HepG2 (cell line): ENCODE measurements at regions not wholly inside any gene's neighbourhood (a gene's known extent, or its start where the extent isn't known, plus 50 kb on each side); places are given as distances from the start of the nearest gene placed in this dataset.

Experiments
- ATAC-seq: fragments of 200-7000 bp; cut with Tn5 transposase; 3 replicates; pipeline ENCODE4 v1.9.1; 2020; ENCODE audit warnings: mild to moderate bottlenecking, moderate library complexity
- BruUV-seq: library from RNA; stranded (reverse); fragments of 400-500 nt; replicated peaks from 2 replicates; lab custom pipeline; 2021; lab: Mats Ljungman, UMichigan
- CTCF ChIA-PET: fragments of 300-600 bp; formaldehyde crosslinking; extraction: SDS; loops from one replicate; lab custom pipeline; 2021; ENCODE audit warnings: low total read pairs, inconsistent platforms, low intra/inter-chr PET ratio; lab: Yijun Ruan, JAX
- POLR2A ChIA-PET: fragments of 350-600 bp; sonication (Branson Sonifier 250); formaldehyde crosslinking; loops from one replicate; lab custom pipeline; 2020; ENCODE audit warnings: antibody characterized with exemption, inconsistent platforms; lab: Yijun Ruan, JAX
- DNase-seq: peaks from one replicate; pipeline ENCODE4 v3.0.0-alpha.2; 2015; ENCODE audit warnings: low spot score
- FAIRE-seq: peaks from 3 replicates; lab custom pipeline; 2011; peaks lifted over from hg19 to GRCh38; lab: Jason Lieb, UNC
- H2AFZ ChIP-seq: one replicate; pipeline ENCODE4 v1.6.1; 2011; ENCODE audit warnings: low read length, inconsistent platforms
- H3K27ac ChIP-seq: fragments of 300-600 bp; 3 replicates; pipeline ENCODE4 v1.8.0; 2011; ENCODE audit warnings: mixed run types, mild to moderate bottlenecking, mixed read lengths, low read length, inconsistent platforms; ENCODE audit not compliant: insufficient read depth; ENCODE audit errors: extremely low read length
- H3K27me3 ChIP-seq, 2 experiments: fragments of 200-600 bp in 1 of 2; 2 replicates in 1 of 2; 3 replicates in 1 of 2; pipeline versions ENCODE4 v1.6.0 to v1.8.0; 2011; ENCODE audit warnings: low read length in 2 of 2, mild to moderate bottlenecking in 2 of 2, moderate library complexity in 2 of 2, inconsistent platforms in 1 of 2; ENCODE audit not compliant: insufficient read depth in 2 of 2, control insufficient read depth in 1 of 2
- H3K36me3 ChIP-seq, 2 experiments: fragments of 200-600 bp in 1 of 2; replicated peaks in 1 of 2; 2 replicates in 1 of 2; 3 replicates in 1 of 2; pipeline versions ENCODE4 v1.5.1 to v1.8.0; 2011; ENCODE audit warnings: low read length in 2 of 2, inconsistent platforms in 1 of 2; ENCODE audit not compliant: insufficient read depth in 2 of 2, control insufficient read depth in 1 of 2
- H3K4me1 ChIP-seq: 2 replicates; pipeline ENCODE4 v1.5.1; 2012; ENCODE audit warnings: low read length, inconsistent platforms; ENCODE audit not compliant: insufficient read depth
- H3K4me2 ChIP-seq: 2 replicates; pipeline ENCODE4 v1.6.0; 2011; ENCODE audit warnings: low read depth, low read length, inconsistent platforms
- H3K4me3 ChIP-seq, 3 experiments: fragments of 200-600 bp in 1 of 3; sonication (generic), shearing (Covaris generic) in 1 of 3; replicated peaks in 1 of 3; 2 replicates each; pipeline ENCODE4 v1.5.1; 2011 to 2016; ENCODE audit warnings: low read length in 3 of 3, inconsistent platforms in 2 of 3, low read depth in 2 of 3, mild to moderate bottlenecking in 2 of 3, control low read depth in 1 of 3, mixed read lengths in 1 of 3; ENCODE audit not compliant: insufficient read depth in 1 of 3
- H3K79me2 ChIP-seq: one replicate; pipeline ENCODE4 v1.6.1; 2011; ENCODE audit warnings: low read length, inconsistent platforms; ENCODE audit not compliant: insufficient read depth
- H3K9ac ChIP-seq: 2 replicates; pipeline ENCODE4 v1.6.0; 2011; ENCODE audit warnings: mild to moderate bottlenecking, low read depth, low read length, inconsistent platforms; ENCODE audit not compliant: insufficient read depth
- H3K9me3 ChIP-seq: 2 replicates; pipeline ENCODE4 v1.5.1; 2012; ENCODE audit warnings: mild to moderate bottlenecking, low read length
- H4K20me1 ChIP-seq: 2 replicates; pipeline ENCODE4 v1.6.0; 2011; ENCODE audit warnings: inconsistent platforms, mild to moderate bottlenecking, low read length, moderate library complexity; ENCODE audit not compliant: insufficient read depth
- CC2D1A ChIP-seq: sonication (generic); formaldehyde crosslinking; IDR thresholded peaks from 2 replicates; pipeline ENCODE4 v1.8.1; 2023; ENCODE audit warnings: mild to moderate bottlenecking, missing genetic modification reagents
- ELF1 ChIP-seq: sonication (generic); formaldehyde crosslinking; IDR thresholded peaks from 2 replicates; pipeline ENCODE4 v1.4.0; 2020; ENCODE audit warnings: missing genetic modification reagents
- HDAC2 ChIP-seq: sonication (generic); formaldehyde crosslinking; IDR thresholded peaks from 2 replicates; pipeline ENCODE4 v1.4.0; 2020; ENCODE audit warnings: missing genetic modification reagents
- JDP2 ChIP-seq: sonication (generic); formaldehyde crosslinking; IDR thresholded peaks from 2 replicates; pipeline ENCODE4 v1.8.1; 2022; ENCODE audit warnings: missing genetic modification reagents, borderline replicate concordance
- NR1H2 ChIP-seq: sonication (generic); formaldehyde crosslinking; IDR thresholded peaks from 2 replicates; pipeline ENCODE4 v1.8.1; 2022; ENCODE audit warnings: low read depth, missing genetic modification reagents, borderline replicate concordance
- REPIN1 ChIP-seq: sonication (generic); formaldehyde crosslinking; IDR thresholded peaks from 2 replicates; pipeline ENCODE4 v1.8.0; 2022; ENCODE audit warnings: missing genetic modification reagents, low read depth, mild to moderate bottlenecking, borderline replicate concordance
- REXO4 ChIP-seq: sonication (generic); formaldehyde crosslinking; IDR thresholded peaks from 2 replicates; pipeline ENCODE4 v1.8.0; 2022; ENCODE audit warnings: missing genetic modification reagents, mild to moderate bottlenecking, borderline replicate concordance
- SMYD3 ChIP-seq: sonication (generic); formaldehyde crosslinking; IDR thresholded peaks from 2 replicates; pipeline ENCODE4 v1.8.1; 2023; ENCODE audit warnings: mild to moderate bottlenecking, missing genetic modification reagents
- TCF12 ChIP-seq, 2 experiments: fragments of 450-650 bp in 1 of 2; sonication (generic) in 1 of 2; formaldehyde crosslinking in 1 of 2; IDR thresholded peaks; 2 replicates each; pipeline versions ENCODE4 v1.6.1 to v1.8.0; 2017 to 2022; ENCODE audit warnings: antibody characterized with exemption in 1 of 2, mild to moderate bottlenecking in 1 of 2, missing genetic modification reagents in 1 of 2, moderate library complexity in 1 of 2
- ZNF10 ChIP-seq: sonication (generic); formaldehyde crosslinking; IDR thresholded peaks from 2 replicates; pipeline ENCODE4 v1.4.0; 2020; ENCODE audit warnings: mild to moderate bottlenecking, low read depth, missing genetic modification reagents, borderline replicate concordance
- ZNF451 ChIP-seq: sonication (generic); formaldehyde crosslinking; IDR thresholded peaks from 2 replicates; pipeline ENCODE4 v1.5.0; 2020; ENCODE audit warnings: mild to moderate bottlenecking, missing genetic modification reagents
- ZNF841 ChIP-seq: sonication (generic); formaldehyde crosslinking; IDR thresholded peaks from 2 replicates; pipeline ENCODE4 v1.8.1; 2023; ENCODE audit warnings: missing genetic modification reagents, borderline replicate concordance
- WGBS: methylation state at CpG from one replicate; pipeline ENCODE4 v1.1.6; 2017; ENCODE audit warnings: low lambda C conversion rate; 5-methylcytosine and 5-hydroxymethylcytosine counted together
- in situ Hi-C: cut with HindIII; loops from 2 replicates; pipeline ENCODE4 v1.10.0; 2017; ENCODE audit warnings: low pct_unique_long_range_greater_than_20kb; ENCODE audit not compliant: extremely low pct_ligation_motif_present
- intact Hi-C: fragments of 100-400 bp; cut with micrococcal nuclease; formaldehyde crosslinking; loops from one replicate; pipeline ENCODE4 v1.10.0; 2022; ENCODE audit not compliant: unreplicated experiment
- TF ChIP-seq, protein P1 (sequence below): sonication (generic); formaldehyde crosslinking; IDR thresholded peaks from 2 replicates; pipeline ENCODE4 v1.4.0; 2020; ENCODE audit warnings: missing genetic modification reagents, low read depth, mild to moderate bottlenecking, borderline replicate concordance
- TF ChIP-seq, protein P2 (sequence below): sonication (generic); formaldehyde crosslinking; IDR thresholded peaks from 2 replicates; pipeline ENCODE4 v1.4.0; 2020; ENCODE audit warnings: missing genetic modification reagents, borderline replicate concordance
- TF ChIP-seq, protein P3 (sequence below): sonication (generic); formaldehyde crosslinking; conservative IDR thresholded peaks from 2 replicates; pipeline ENCODE4 v1.4.0; 2020; ENCODE audit warnings: missing genetic modification reagents
- TF ChIP-seq, protein P4 (sequence below): sonication (generic); formaldehyde crosslinking; IDR thresholded peaks from 2 replicates; pipeline ENCODE4 v1.8.1; 2023; ENCODE audit warnings: missing genetic modification reagents, mild to moderate bottlenecking, borderline replicate concordance
- TF ChIP-seq, protein P5 (sequence below): conservative IDR thresholded peaks from 2 replicates; pipeline ENCODE4 v1.6.1; 2018; ENCODE audit warnings: missing genetic modification reagents

DNA sequence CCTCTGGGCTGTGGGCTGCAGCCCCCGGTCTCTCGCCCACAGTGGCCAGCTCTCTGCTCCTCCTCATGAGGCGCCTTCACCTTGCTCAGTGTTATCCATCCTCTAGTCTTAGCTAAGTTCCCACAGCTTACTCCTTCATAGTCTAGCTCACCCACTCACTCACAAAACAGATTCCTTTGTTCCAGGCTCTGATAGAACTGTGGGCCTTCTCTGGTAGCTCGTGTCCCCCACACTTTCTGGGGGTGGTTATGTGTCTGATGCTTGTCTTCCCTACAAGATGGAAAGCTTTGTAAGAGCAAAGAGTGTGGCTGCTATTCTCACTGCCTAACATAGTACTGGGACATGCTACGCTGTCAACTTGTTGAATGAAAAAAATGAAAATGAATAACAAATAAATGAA lies 135.8 kb downstream of the EN1 start:
- Histone ChIP-seq H3K9me3 (no peaks in the 10 kb centered on the region), H3K4me1 (no peaks in the 10 kb centered on the region), H3K9ac (no peak overlapping the region), H3K4me3 (no peak overlapping the region), H3K4me2 (no peak overlapping the region), H4K20me1 (no peaks in the 10 kb centered on the region), H3K27me3 (no peaks in the 10 kb centered on the region), H2AFZ (no peak overlapping the region), H3K27ac (no peak overlapping the region), H3K36me3 (no peaks in the 10 kb centered on the region), H3K79me2 (no peaks in the 10 kb centered on the region)
- ATAC-seq (no peak), DNase-seq (no peak), FAIRE-seq (no peak)
- ChIA-PET POLR2A (no interaction called here), CTCF (no interaction called here)
- 22% methylated on average over 5 of the region's 5 CpGs for WGBS
- no TSS peak for BruUV-seq
- in situ Hi-C loops (no loop called here), intact Hi-C loops (no loop called here)
- TF ChIP-seq JDP2 (CRISPR knock-in tag) (no peak), ZNF451 (no peak), REXO4 (CRISPR knock-in tag) (no peak), REPIN1 (no peak), TCF12 (IDR thresholded peaks at IDR 0.05) (no peak), TCF12 (CRISPR knock-in tag; IDR thresholded peaks at IDR 0.05) (no peak), ZNF841 (no peak), NR1H2 (CRISPR knock-in tag) (no peak), HDAC2 (CRISPR knock-in tag) (no peak), ZNF10 (CRISPR knock-in tag) (no peak), CC2D1A (no peak), SMYD3 (no peak), ELF1 (CRISPR knock-in tag) (no peak)
- TF ChIP-seq, protein P1, sequence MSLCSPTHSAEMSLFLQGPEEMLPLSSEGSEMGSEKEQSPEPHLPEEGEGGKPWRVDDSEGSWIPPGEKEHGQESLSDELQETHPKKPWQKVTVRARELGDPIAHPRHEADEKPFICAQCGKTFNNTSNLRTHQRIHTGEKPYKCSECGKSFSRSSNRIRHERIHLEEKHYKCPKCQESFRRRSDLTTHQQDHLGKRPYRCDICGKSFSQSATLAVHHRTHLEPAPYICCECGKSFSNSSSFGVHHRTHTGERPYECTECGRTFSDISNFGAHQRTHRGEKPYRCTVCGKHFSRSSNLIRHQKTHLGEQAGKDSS, result no peak
- TF ChIP-seq, protein P2, sequence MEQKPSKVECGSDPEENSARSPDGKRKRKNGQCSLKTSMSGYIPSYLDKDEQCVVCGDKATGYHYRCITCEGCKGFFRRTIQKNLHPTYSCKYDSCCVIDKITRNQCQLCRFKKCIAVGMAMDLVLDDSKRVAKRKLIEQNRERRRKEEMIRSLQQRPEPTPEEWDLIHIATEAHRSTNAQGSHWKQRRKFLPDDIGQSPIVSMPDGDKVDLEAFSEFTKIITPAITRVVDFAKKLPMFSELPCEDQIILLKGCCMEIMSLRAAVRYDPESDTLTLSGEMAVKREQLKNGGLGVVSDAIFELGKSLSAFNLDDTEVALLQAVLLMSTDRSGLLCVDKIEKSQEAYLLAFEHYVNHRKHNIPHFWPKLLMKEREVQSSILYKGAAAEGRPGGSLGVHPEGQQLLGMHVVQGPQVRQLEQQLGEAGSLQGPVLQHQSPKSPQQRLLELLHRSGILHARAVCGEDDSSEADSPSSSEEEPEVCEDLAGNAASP (CRISPR knock-in tag), result no peak
- TF ChIP-seq, protein P3, sequence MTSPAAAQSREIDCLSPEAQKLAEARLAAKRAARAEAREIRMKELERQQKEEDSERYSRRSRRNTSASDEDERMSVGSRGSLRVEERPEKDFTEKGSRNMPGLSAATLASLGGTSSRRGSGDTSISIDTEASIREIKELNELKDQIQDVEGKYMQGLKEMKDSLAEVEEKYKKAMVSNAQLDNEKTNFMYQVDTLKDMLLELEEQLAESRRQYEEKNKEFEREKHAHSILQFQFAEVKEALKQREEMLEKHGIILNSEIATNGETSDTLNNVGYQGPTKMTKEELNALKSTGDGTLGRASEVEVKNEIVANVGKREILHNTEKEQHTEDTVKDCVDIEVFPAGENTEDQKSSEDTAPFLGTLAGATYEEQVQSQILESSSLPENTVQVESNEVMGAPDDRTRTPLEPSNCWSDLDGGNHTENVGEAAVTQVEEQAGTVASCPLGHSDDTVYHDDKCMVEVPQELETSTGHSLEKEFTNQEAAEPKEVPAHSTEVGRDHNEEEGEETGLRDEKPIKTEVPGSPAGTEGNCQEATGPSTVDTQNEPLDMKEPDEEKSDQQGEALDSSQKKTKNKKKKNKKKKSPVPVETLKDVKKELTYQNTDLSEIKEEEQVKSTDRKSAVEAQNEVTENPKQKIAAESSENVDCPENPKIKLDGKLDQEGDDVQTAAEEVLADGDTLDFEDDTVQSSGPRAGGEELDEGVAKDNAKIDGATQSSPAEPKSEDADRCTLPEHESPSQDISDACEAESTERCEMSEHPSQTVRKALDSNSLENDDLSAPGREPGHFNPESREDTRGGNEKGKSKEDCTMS (CRISPR knock-in tag), result no peak
- TF ChIP-seq, protein P4, sequence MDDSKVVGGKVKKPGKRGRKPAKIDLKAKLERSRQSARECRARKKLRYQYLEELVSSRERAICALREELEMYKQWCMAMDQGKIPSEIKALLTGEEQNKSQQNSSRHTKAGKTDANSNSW, result no peak
- TF ChIP-seq, protein P5, sequence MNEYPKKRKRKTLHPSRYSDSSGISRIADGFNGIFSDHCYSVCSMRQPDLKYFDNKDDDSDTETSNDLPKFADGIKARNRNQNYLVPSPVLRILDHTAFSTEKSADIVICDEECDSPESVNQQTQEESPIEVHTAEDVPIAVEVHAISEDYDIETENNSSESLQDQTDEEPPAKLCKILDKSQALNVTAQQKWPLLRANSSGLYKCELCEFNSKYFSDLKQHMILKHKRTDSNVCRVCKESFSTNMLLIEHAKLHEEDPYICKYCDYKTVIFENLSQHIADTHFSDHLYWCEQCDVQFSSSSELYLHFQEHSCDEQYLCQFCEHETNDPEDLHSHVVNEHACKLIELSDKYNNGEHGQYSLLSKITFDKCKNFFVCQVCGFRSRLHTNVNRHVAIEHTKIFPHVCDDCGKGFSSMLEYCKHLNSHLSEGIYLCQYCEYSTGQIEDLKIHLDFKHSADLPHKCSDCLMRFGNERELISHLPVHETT (CRISPR knock-in tag), result no peak
